ENCODE measurements at regions not wholly inside any gene's neighbourhood (a gene's known extent, or its start where the extent isn't known, plus 50 kb on each side); places are given as distances from the start of the nearest gene placed in this dataset.

DNA sequence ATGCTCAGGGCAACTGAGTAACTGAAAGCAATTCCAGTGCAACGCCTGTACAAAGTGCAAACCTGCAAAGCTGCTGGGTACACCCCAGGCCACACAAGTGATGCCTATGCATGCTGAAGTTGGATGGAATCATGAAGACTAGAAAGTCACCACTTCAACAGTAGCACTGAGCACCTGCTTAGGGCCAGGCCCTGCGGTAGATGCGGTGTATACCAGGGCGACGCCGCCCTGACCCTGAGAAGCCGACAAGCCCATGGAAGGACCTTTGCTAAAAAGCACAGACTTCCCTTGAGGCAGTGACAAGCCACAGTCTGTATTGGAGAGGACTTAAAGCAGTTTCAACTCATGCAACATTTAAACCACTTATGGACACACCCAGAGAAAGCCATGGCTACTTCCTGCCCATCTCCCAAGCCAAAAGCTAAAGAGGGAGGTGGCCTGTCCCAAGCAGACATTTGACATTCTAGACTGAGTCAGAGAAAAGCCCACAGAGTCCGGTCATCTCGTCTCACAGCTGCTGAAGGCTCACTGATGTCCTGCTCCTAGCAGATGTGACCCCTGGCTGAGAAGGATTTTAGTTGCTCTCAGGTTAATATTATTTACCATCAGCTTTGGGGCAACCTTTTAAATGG is 843.9 kb upstream of the TMEM132C start:
- Mint-ChIP-seq H3K27me3 (no peaks in the 10 kb centered on the region), H3K27ac (no peak overlapping the region), H3K4me1 (no peaks in the 10 kb centered on the region), H3K9me3 (peaks cover 0 to 15% (median 2%) of the 10 kb centered on the region in 7 donors), H3K4me3 (no peak overlapping the region), H3K36me3 (no peaks in the 10 kb centered on the region)
- no peak overlapping the region for H3K4me3 ChIP-seq (ENCODE audit: low read depth, low read length)
- H3K27ac ChIP-seq (ENCODE audit: insufficient read depth, low read length, poor library complexity, severe bottlenecking): no peak overlapping the region
- no peaks in the 10 kb centered on the region for H3K9me3 ChIP-seq (ENCODE audit: control insufficient read depth in 2 of 2, low read length in 2 of 2)
- H3K4me1 ChIP-seq (ENCODE audit: control insufficient read depth, insufficient read depth, low read length, poor library complexity, severe bottlenecking): no peaks in the 10 kb centered on the region
- H3K36me3 ChIP-seq (ENCODE audit: control insufficient read depth, insufficient read depth, low read length): no peaks in the 10 kb centered on the region
- no peaks in the 10 kb centered on the region for H3K27me3 ChIP-seq (ENCODE audit: control insufficient read depth, insufficient read depth, low read length)
- ATAC-seq (ENCODE audit: low read depth in 2 of 2) (no peak), DNase-seq (no peak)

DNA sequence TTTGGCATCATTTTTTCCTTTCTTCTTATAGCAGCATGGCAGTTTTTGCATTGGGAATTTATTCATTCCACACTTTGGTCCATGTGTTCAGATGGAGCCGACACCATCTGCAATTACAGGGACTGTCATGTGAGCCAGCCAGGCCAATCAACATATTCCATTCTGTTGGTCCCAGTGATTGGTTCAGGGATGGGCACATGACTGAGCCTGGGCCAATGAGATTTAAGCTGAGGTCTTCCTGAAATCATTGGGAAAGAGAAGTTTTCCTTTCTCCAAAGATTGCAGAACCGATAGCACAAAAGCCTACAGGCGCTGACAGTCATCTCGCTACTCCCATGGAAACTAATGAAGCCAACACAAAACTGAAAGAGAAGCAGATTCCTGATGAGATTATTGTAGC is 841.5 kb upstream of the TMEM132C start:
- Histone ChIP-seq H3K4me1 (ENCODE audit: control insufficient read depth, insufficient read depth, low read length, poor library complexity, severe bottlenecking) (no peaks in the 10 kb centered on the region), H3K36me3 (ENCODE audit: control insufficient read depth, insufficient read depth, low read length) (no peaks in the 10 kb centered on the region), H3K27me3 (ENCODE audit: control insufficient read depth, insufficient read depth, low read length) (no peaks in the 10 kb centered on the region), H3K9me3 (ENCODE audit: control insufficient read depth in 2 of 2, low read length in 2 of 2) (no peaks in the 10 kb centered on the region), H3K27ac (ENCODE audit: insufficient read depth, low read length, poor library complexity, severe bottlenecking) (no peak overlapping the region), H3K4me3 (ENCODE audit: low read depth, low read length) (no peak overlapping the region)
- Mint-ChIP-seq H3K4me3 (no peak overlapping the region), H3K36me3 (no peaks in the 10 kb centered on the region), H3K27me3 (no peaks in the 10 kb centered on the region), H3K27ac (no peak overlapping the region), H3K9me3 (peaks cover 0 to 6% (median 2%) of the 10 kb centered on the region in 7 donors), H3K4me1 (no peaks in the 10 kb centered on the region)
- ATAC-seq (ENCODE audit: low read depth in 2 of 2): no peak
- no peak for DNase-seq

DNA sequence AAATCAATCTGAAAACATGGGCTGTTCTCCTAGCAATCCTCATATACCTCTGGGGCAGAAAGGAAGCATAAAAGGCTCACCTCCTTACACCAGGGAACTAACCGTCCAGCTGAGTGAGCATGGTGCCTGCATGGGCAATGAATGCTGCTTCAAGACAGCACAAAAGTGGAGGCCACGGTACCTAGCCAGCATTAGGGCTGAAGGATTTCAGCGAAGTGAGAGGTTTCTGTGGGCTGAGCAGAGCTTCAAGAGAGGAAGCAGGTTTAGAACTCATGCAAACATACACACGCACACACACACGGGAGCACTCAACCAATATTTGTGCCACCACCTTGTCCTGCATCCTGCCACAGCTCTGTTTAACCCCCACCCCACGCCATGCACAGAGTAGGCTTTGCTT is 838.5 kb upstream of the TMEM132C start:
- no peaks in the 10 kb centered on the region for H3K36me3 Mint-ChIP-seq
- no peaks in the 10 kb centered on the region for H3K27me3 ChIP-seq (ENCODE audit: control insufficient read depth, insufficient read depth, low read length)
- H3K27ac Mint-ChIP-seq: no peak overlapping the region
- H3K4me1 Mint-ChIP-seq: no peaks in the 10 kb centered on the region
- H3K4me3 Mint-ChIP-seq: no peak overlapping the region
- H3K27ac ChIP-seq (ENCODE audit: insufficient read depth, low read length, poor library complexity, severe bottlenecking): no peak overlapping the region
- DNase-seq (no peak), ATAC-seq (ENCODE audit: low read depth in 2 of 2) (no peak)
- H3K4me3 ChIP-seq (ENCODE audit: low read depth, low read length): no peak overlapping the region
- H3K36me3 ChIP-seq (ENCODE audit: control insufficient read depth, insufficient read depth, low read length): no peaks in the 10 kb centered on the region
- peaks cover 0 to 8% (median 2%) of the 10 kb centered on the region in 7 donors for H3K9me3 Mint-ChIP-seq
- H3K9me3 ChIP-seq (ENCODE audit: control insufficient read depth in 2 of 2, low read length in 2 of 2): no peaks in the 10 kb centered on the region
- no peaks in the 10 kb centered on the region for H3K27me3 Mint-ChIP-seq
- H3K4me1 ChIP-seq (ENCODE audit: control insufficient read depth, insufficient read depth, low read length, poor library complexity, severe bottlenecking): no peaks in the 10 kb centered on the region

DNA sequence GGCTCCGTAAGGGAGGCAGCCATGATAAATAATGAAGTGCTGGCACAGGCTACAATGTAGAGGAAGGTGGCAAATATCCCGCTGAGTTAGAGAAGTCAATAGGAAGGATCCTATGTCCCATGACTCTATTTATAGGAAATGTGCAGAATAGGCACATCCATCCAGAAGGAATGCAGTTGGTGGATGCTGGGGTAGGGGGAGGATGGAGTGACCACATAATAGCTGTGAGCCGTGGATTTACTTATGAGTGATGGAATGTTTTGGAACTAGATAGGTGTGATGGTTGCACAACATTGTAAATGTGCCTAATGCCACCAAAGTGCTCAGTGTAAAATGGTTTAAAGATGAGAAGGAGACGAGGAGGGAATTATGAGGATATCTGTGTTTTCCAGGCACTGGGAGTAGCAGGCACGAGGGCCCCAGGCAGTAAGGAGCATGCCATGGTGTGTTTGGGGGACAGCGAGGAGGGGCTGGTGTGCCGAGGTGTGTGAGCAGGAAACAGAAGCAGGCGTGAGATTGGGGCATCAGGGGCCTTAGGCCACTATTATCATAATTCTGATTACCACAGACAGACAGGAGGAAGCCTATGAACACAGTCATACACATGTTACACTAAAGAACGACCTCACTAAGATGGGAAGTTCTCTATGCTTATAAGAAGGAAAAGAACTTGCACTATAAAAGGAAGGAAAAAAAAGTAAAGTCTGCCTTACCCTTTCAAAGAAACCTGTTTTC is 837.3 kb upstream of the TMEM132C start:
- Mint-ChIP-seq H3K36me3 (no peaks in the 10 kb centered on the region), H3K9me3 (peaks cover 0 to 8% (median 3%) of the 10 kb centered on the region in 7 donors), H3K4me1 (no peaks in the 10 kb centered on the region), H3K4me3 (no peak overlapping the region), H3K27me3 (no peaks in the 10 kb centered on the region), H3K27ac (no peak overlapping the region)
- no peak overlapping the region for H3K27ac ChIP-seq (ENCODE audit: insufficient read depth, low read length, poor library complexity, severe bottlenecking)
- H3K9me3 ChIP-seq (ENCODE audit: control insufficient read depth in 2 of 2, low read length in 2 of 2): no peaks in the 10 kb centered on the region
- H3K4me3 ChIP-seq (ENCODE audit: low read depth, low read length): no peak overlapping the region
- DNase-seq: no peak
- no peaks in the 10 kb centered on the region for H3K4me1 ChIP-seq (ENCODE audit: control insufficient read depth, insufficient read depth, low read length, poor library complexity, severe bottlenecking)
- ATAC-seq (ENCODE audit: low read depth in 2 of 2): no peak
- H3K27me3 ChIP-seq (ENCODE audit: control insufficient read depth, insufficient read depth, low read length): no peaks in the 10 kb centered on the region
- H3K36me3 ChIP-seq (ENCODE audit: control insufficient read depth, insufficient read depth, low read length): no peaks in the 10 kb centered on the region

DNA sequence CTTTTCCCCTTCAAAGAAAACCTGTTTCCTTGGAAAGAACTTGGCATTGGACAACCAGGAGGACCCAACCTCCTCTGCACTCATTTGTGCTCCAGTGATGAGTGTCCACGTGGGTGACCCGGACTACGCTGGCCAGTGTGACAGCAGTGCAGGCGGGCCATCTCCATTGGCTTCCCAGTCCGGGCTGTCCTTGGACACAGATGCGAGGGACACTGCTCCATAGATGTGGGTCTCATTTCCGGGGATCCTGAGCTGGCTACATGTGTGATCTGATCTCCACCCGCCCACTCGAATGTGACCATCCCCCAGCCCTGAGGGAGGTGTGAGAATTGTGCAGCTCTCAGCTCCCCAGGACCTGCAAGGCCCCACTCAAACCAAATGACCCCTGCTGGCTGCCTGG is 836.6 kb upstream of the TMEM132C start:
- Mint-ChIP-seq H3K4me1 (no peaks in the 10 kb centered on the region), H3K27ac (no peak overlapping the region), H3K27me3 (no peaks in the 10 kb centered on the region), H3K9me3 (peaks cover 0 to 8% (median 2%) of the 10 kb centered on the region in 7 donors), H3K4me3 (no peak overlapping the region), H3K36me3 (no peaks in the 10 kb centered on the region)
- DNase-seq: no peak
- Histone ChIP-seq H3K4me3 (ENCODE audit: low read depth, low read length) (no peak overlapping the region), H3K9me3 (ENCODE audit: control insufficient read depth in 2 of 2, low read length in 2 of 2) (no peaks in the 10 kb centered on the region), H3K4me1 (ENCODE audit: control insufficient read depth, insufficient read depth, low read length, poor library complexity, severe bottlenecking) (no peaks in the 10 kb centered on the region), H3K36me3 (ENCODE audit: control insufficient read depth, insufficient read depth, low read length) (no peaks in the 10 kb centered on the region), H3K27me3 (ENCODE audit: control insufficient read depth, insufficient read depth, low read length) (no peaks in the 10 kb centered on the region), H3K27ac (ENCODE audit: insufficient read depth, low read length, poor library complexity, severe bottlenecking) (no peak overlapping the region)
- no peak for ATAC-seq (ENCODE audit: low read depth in 2 of 2)

DNA sequence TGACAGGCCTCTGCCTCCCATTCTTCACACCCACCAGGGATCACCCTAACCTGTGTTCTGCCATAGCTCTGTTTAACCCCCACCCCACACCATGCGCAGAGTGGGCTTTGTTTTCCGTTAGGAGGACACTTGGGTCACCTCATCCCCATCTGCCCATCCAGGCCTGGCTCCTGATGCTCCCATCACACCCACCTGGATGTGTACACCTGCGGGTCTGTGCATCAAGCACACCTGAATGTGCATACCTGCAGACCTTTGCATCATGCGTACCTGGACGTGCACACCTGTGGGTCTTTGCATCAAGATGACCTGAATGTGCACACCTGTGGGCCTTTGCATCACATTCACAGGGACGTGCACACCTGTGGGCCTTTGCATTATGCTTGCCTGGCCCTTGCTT is 835.8 kb upstream of the TMEM132C start:
- peaks cover 0 to 6% (median 2%) of the 10 kb centered on the region in 7 donors for H3K9me3 Mint-ChIP-seq
- Histone ChIP-seq H3K4me1 (ENCODE audit: control insufficient read depth, insufficient read depth, low read length, poor library complexity, severe bottlenecking) (no peaks in the 10 kb centered on the region), H3K27me3 (ENCODE audit: control insufficient read depth, insufficient read depth, low read length) (no peaks in the 10 kb centered on the region), H3K9me3 (ENCODE audit: control insufficient read depth in 2 of 2, low read length in 2 of 2) (no peaks in the 10 kb centered on the region), H3K27ac (ENCODE audit: insufficient read depth, low read length, poor library complexity, severe bottlenecking) (no peak overlapping the region), H3K4me3 (ENCODE audit: low read depth, low read length) (no peak overlapping the region), H3K36me3 (ENCODE audit: control insufficient read depth, insufficient read depth, low read length) (no peaks in the 10 kb centered on the region)
- no peaks in the 10 kb centered on the region for H3K36me3 Mint-ChIP-seq
- H3K27me3 Mint-ChIP-seq: no peaks in the 10 kb centered on the region
- H3K4me1 Mint-ChIP-seq: no peaks in the 10 kb centered on the region
- H3K27ac Mint-ChIP-seq: no peak overlapping the region
- H3K4me3 Mint-ChIP-seq: no peak overlapping the region
- ATAC-seq (ENCODE audit: low read depth in 2 of 2) (no peak), DNase-seq (no peak)

DNA sequence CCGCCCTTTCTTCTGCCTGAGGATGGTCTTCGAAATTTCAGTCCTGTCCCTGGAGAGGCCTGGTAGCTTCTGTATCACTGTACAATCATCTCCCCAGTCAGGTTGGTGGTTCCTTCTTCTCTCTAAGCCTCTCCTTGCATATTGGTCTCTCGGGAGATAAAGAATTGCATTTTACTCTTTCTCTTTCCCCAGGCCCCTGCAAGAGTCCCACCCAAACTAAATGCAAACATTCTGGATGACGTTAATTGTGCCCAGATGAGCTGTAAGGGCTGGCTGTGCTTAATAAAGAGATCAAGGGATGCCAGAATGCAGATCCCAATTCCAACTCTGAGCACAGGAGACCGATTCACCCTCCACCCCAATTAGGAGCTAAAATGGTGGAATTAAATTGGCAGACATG is 835.4 kb upstream of the TMEM132C start:
- no peak for ATAC-seq (ENCODE audit: low read depth in 2 of 2)
- no peaks in the 10 kb centered on the region for H3K4me1 ChIP-seq (ENCODE audit: control insufficient read depth, insufficient read depth, low read length, poor library complexity, severe bottlenecking)
- Mint-ChIP-seq H3K27me3 (no peaks in the 10 kb centered on the region), H3K27ac (no peak overlapping the region), H3K9me3 (peaks cover 0 to 6% (median 2%) of the 10 kb centered on the region in 7 donors), H3K4me3 (no peak overlapping the region), H3K36me3 (no peaks in the 10 kb centered on the region), H3K4me1 (no peaks in the 10 kb centered on the region)
- H3K4me3 ChIP-seq (ENCODE audit: low read depth, low read length): no peak overlapping the region
- DNase-seq: no peak
- H3K27me3 ChIP-seq (ENCODE audit: control insufficient read depth, insufficient read depth, low read length): no peaks in the 10 kb centered on the region
- no peaks in the 10 kb centered on the region for H3K36me3 ChIP-seq (ENCODE audit: control insufficient read depth, insufficient read depth, low read length)
- H3K9me3 ChIP-seq (ENCODE audit: control insufficient read depth in 2 of 2, low read length in 2 of 2): no peaks in the 10 kb centered on the region
- no peak overlapping the region for H3K27ac ChIP-seq (ENCODE audit: insufficient read depth, low read length, poor library complexity, severe bottlenecking)

DNA sequence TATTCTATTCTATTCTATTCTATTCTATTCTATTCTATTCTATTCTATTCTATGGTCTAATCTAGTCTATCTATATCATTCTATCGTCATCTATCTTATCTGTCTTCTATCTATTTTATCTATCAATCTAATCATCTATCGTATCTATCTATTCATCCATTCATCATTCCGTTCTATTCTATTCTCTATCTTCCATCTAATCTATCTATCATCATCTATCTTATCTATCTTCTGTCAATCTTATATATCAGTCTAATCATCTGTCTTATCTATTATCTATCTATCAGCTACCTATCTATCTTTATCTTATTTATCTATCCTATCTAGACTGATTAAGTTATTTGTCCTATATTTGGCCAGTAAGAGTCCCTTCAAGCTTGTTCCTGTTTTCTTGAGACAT is 831.5 kb upstream of the TMEM132C start:
- Histone ChIP-seq H3K4me1 (ENCODE audit: control insufficient read depth, insufficient read depth, low read length, poor library complexity, severe bottlenecking) (no peaks in the 10 kb centered on the region), H3K4me3 (ENCODE audit: low read depth, low read length) (no peak overlapping the region), H3K27me3 (ENCODE audit: control insufficient read depth, insufficient read depth, low read length) (no peaks in the 10 kb centered on the region), H3K27ac (ENCODE audit: insufficient read depth, low read length, poor library complexity, severe bottlenecking) (no peak overlapping the region), H3K36me3 (ENCODE audit: control insufficient read depth, insufficient read depth, low read length) (no peaks in the 10 kb centered on the region), H3K9me3 (ENCODE audit: control insufficient read depth in 2 of 2, low read length in 2 of 2) (peaks cover 7 to 11% of the 10 kb centered on the region in 2 experiments)
- ATAC-seq (ENCODE audit: low read depth in 2 of 2): no peak
- Mint-ChIP-seq H3K27ac (no peak overlapping the region), H3K4me1 (no peaks in the 10 kb centered on the region), H3K9me3 (peaks cover 0 to 12% (median 4%) of the 10 kb centered on the region in 7 donors), H3K36me3 (no peaks in the 10 kb centered on the region), H3K4me3 (no peak overlapping the region), H3K27me3 (no peaks in the 10 kb centered on the region)
- DNase-seq: no peak
